H1 (cell line): ENCODE measurements at regions not wholly inside any gene's neighbourhood (a gene's known extent, or its start where the extent isn't known, plus 50 kb on each side); places are given as distances from the start of the nearest gene placed in this dataset.

ENCODE experiments used
- CTCF ChIA-PET: fragments of 300-600 bp; sonication (Branson Sonifier 250); formaldehyde crosslinking; loops from one replicate; lab custom pipeline; 2021; ENCODE audit not compliant: partially characterized antibody; lab: Charles Lee
- POLR2A ChIA-PET: fragments of 300-600 bp; sonication (Branson Sonifier 250); formaldehyde crosslinking; loops from one replicate; lab custom pipeline; 2021; ENCODE audit warnings: inconsistent platforms; ENCODE audit not compliant: partially characterized antibody; lab: Charles Lee
- DNase-seq, 2 experiments: peaks; one replicate each; pipeline versions ENCODE4 v3.0.0 to v3.0.0-alpha.2; 2010 to 2022; ENCODE audit warnings: low spot score in 2 of 2, low read depth in 1 of 2, mixed read lengths in 1 of 2
- FAIRE-seq: peaks from 2 replicates; lab custom pipeline; 2011; peaks lifted over from hg19 to GRCh38; lab: Jason Lieb, UNC
- H2AFZ ChIP-seq: 2 replicates; pipeline ENCODE4 v1.8.1; 2012; ENCODE audit warnings: low read length, inconsistent platforms
- H2AK5ac ChIP-seq: 2 replicates; pipeline ENCODE4 v1.6.1; 2013; ENCODE audit warnings: low read depth, low read length
- H2BK120ac ChIP-seq: replicated peaks from 2 replicates; pipeline ENCODE3; 2013; ENCODE audit warnings: low read depth, low read length, inconsistent platforms
- H2BK12ac ChIP-seq: 2 replicates; pipeline ENCODE4 v1.6.1; 2013; ENCODE audit warnings: low read depth, low read length
- H2BK15ac ChIP-seq: 2 replicates; pipeline ENCODE4 v1.6.1; 2013; ENCODE audit warnings: low read length
- H2BK20ac ChIP-seq: 2 replicates; pipeline ENCODE4 v1.6.1; 2013; ENCODE audit warnings: low read length
- H2BK5ac ChIP-seq: 2 replicates; pipeline ENCODE4 v1.6.1; 2013; ENCODE audit warnings: low read depth, low read length
- H3K14ac ChIP-seq: 2 replicates; pipeline ENCODE4 v1.6.1; 2013; ENCODE audit warnings: inconsistent platforms; ENCODE audit not compliant: insufficient read length
- H3K18ac ChIP-seq: 2 replicates; pipeline ENCODE4 v1.6.1; 2013; ENCODE audit warnings: low read length; ENCODE audit errors: extremely low read depth
- H3K23ac ChIP-seq: 2 replicates; pipeline ENCODE4 v1.6.1; 2013; ENCODE audit warnings: inconsistent platforms; ENCODE audit not compliant: insufficient read length
- H3K23me2 ChIP-seq: 2 replicates; pipeline ENCODE4 v1.6.1; 2013; ENCODE audit warnings: low read depth, low read length
- H3K27ac ChIP-seq: 2 replicates; pipeline ENCODE4 v1.6.1; 2011; ENCODE audit warnings: low read depth, low read length, inconsistent platforms
- H3K27me3 ChIP-seq, 4 experiments: replicated peaks in 1 of 4; 1 replicate in 1 of 4; 2 replicates in 3 of 4; pipeline versions ENCODE4 v1.6.1 to v1.8.1; 2011 to 2013; ENCODE audit warnings: low read length in 3 of 4, mild to moderate bottlenecking in 3 of 4, inconsistent platforms in 2 of 4, mixed read lengths in 2 of 4, moderate library complexity in 1 of 4; ENCODE audit not compliant: control insufficient read depth in 3 of 4, insufficient read depth in 3 of 4; ENCODE audit errors: extremely low read depth in 1 of 4
- H3K36me3 ChIP-seq, 4 experiments: 2 replicates each; pipeline versions ENCODE4 v1.6.1 to v1.8.1; 2011 to 2013; ENCODE audit warnings: mild to moderate bottlenecking in 4 of 4, low read length in 3 of 4, moderate library complexity in 2 of 4, control low read depth in 1 of 4, inconsistent platforms in 1 of 4; ENCODE audit not compliant: insufficient read depth in 4 of 4, control insufficient read depth in 2 of 4
- H3K4ac ChIP-seq: replicated peaks from 2 replicates; pipeline ENCODE3; 2013; ENCODE audit warnings: low read length, low read depth, mixed read lengths, inconsistent platforms; ENCODE audit not compliant: insufficient read length
- H3K4me1 ChIP-seq, 4 experiments: replicated peaks in 1 of 4; 1 replicate in 1 of 4; 2 replicates in 3 of 4; pipeline versions ENCODE4 v1.6.1 to v1.8.1; 2011 to 2013; ENCODE audit warnings: low read length in 3 of 4, inconsistent platforms in 2 of 4, mixed read lengths in 1 of 4; ENCODE audit not compliant: insufficient read depth in 4 of 4, control insufficient read depth in 3 of 4
- H3K4me2 ChIP-seq, 2 experiments: 2 replicates each; pipeline versions ENCODE4 v1.6.1 to v1.8.1; 2011 to 2013; ENCODE audit warnings: low read depth in 2 of 2, low read length in 2 of 2, control low read depth in 1 of 2, inconsistent platforms in 1 of 2, mild to moderate bottlenecking in 1 of 2; ENCODE audit not compliant: insufficient read depth in 1 of 2
- H3K4me3 ChIP-seq, 4 experiments: fragments of 200-600, 300-600 bp in 1 of 4; sonication (generic), shearing (Covaris generic), sonication (Bioruptor Twin) in 1 of 4; 2 replicates each; pipeline versions ENCODE4 v1.5.1 to v1.8.1; 2011 to 2016; ENCODE audit warnings: low read length in 4 of 4, low read depth in 3 of 4, control low read depth in 2 of 4, inconsistent platforms in 2 of 4, mild to moderate bottlenecking in 2 of 4, mixed read lengths in 1 of 4, moderate library complexity in 1 of 4; ENCODE audit not compliant: insufficient read depth in 2 of 4; ENCODE audit errors: extremely low read depth in 1 of 4
- H3K56ac ChIP-seq: replicated peaks from 2 replicates; pipeline ENCODE3; 2013; ENCODE audit warnings: low read depth, mild to moderate bottlenecking, mixed read lengths, low read length, inconsistent platforms; ENCODE audit not compliant: insufficient read length
- H3K79me1 ChIP-seq: 2 replicates; pipeline ENCODE4 v1.6.1; 2013; ENCODE audit warnings: low read depth, low read length, control low read depth
- H3K79me2 ChIP-seq, 2 experiments: 2 replicates each; pipeline versions ENCODE4 v1.6.1 to v1.8.1; 2012 to 2013; ENCODE audit warnings: low read length in 2 of 2, mild to moderate bottlenecking in 2 of 2, inconsistent platforms in 1 of 2; ENCODE audit not compliant: insufficient read depth in 2 of 2, control insufficient read depth in 1 of 2
- H3K9ac ChIP-seq, 4 experiments: replicated peaks in 1 of 4; 1 replicate in 1 of 4; 2 replicates in 3 of 4; pipeline versions ENCODE4 v1.6.1 to v1.8.1; 2011 to 2013; ENCODE audit warnings: low read depth in 3 of 4, low read length in 3 of 4, control low read depth in 2 of 4, mild to moderate bottlenecking in 2 of 4, moderate library complexity in 2 of 4, inconsistent platforms in 1 of 4; ENCODE audit errors: extremely low read depth in 1 of 4
- H3K9me3 ChIP-seq, 2 experiments: 2 replicates each; pipeline versions ENCODE4 v1.6.1 to v1.8.1; 2012 to 2013; ENCODE audit warnings: mild to moderate bottlenecking in 2 of 2, moderate library complexity in 2 of 2, control low read depth in 1 of 2, inconsistent platforms in 1 of 2, low read depth in 1 of 2, low read length in 1 of 2, mixed read lengths in 1 of 2; ENCODE audit not compliant: insufficient read depth in 2 of 2
- H4K20me1 ChIP-seq, 2 experiments: replicated peaks in 1 of 2; 2 replicates each; pipeline versions ENCODE3 to v1.8.1; 2011 to 2013; ENCODE audit warnings: inconsistent platforms in 2 of 2, low read length in 2 of 2, mild to moderate bottlenecking in 1 of 2; ENCODE audit not compliant: insufficient read depth in 2 of 2, control insufficient read depth in 1 of 2
- H4K5ac ChIP-seq: 2 replicates; pipeline ENCODE4 v1.6.1; 2013; ENCODE audit warnings: low read length, low read depth, mixed read lengths, inconsistent platforms; ENCODE audit not compliant: insufficient read length
- H4K8ac ChIP-seq: 2 replicates; pipeline ENCODE4 v1.8.0; 2013; ENCODE audit warnings: mild to moderate bottlenecking, moderate library complexity, low read length, inconsistent platforms; ENCODE audit not compliant: insufficient read depth; ENCODE audit errors: extremely low read depth
- H4K91ac ChIP-seq: replicated peaks from 2 replicates; pipeline ENCODE3; 2013; ENCODE audit warnings: low read length, mixed read lengths, inconsistent platforms; ENCODE audit not compliant: insufficient read length
- HDAC2 ChIP-seq, 2 experiments: fragments of 300-600 bp in 1 of 2; sonication (generic) in 1 of 2; IDR thresholded peaks; 2 replicates each; pipeline ENCODE4 v1.6.1; 2011 to 2012; ENCODE audit warnings: low read depth in 2 of 2, low read length in 2 of 2, mild to moderate bottlenecking in 2 of 2, moderate library complexity in 2 of 2, borderline replicate concordance in 1 of 2, inconsistent platforms in 1 of 2
- RAD21 ChIP-seq, 2 experiments: IDR thresholded peaks in 1 of 2; conservative IDR thresholded peaks in 1 of 2; 2 replicates each; pipeline ENCODE4 v1.6.1; 2011; ENCODE audit warnings: low read depth in 2 of 2, low read length in 2 of 2, improper control_type of control experiment in 1 of 2, inconsistent platforms in 1 of 2, mild to moderate bottlenecking in 1 of 2, moderate library complexity in 1 of 2
- SAP30 ChIP-seq: fragments of 300-600 bp; sonication (generic); IDR thresholded peaks from 2 replicates; pipeline ENCODE4 v1.7.1; 2012; ENCODE audit warnings: low read length, moderate library complexity, mild to moderate bottlenecking, inconsistent platforms; ENCODE audit not compliant: insufficient read depth, insufficient replicate concordance
- SUZ12 ChIP-seq: fragments of 200-600 bp; sonication (generic); IDR thresholded peaks from 2 replicates; pipeline ENCODE4 v1.6.1; 2012; ENCODE audit warnings: mild to moderate bottlenecking, inconsistent platforms, low read length, moderate library complexity, mixed read lengths
- WGBS, 2 experiments: shearing (Covaris generic) in 1 of 2; methylation state at CpG; one replicate each; pipeline versions ENCODE4 v1.1.6 to v1.1.7; 2013 to 2015; ENCODE audit warnings: low lambda C conversion rate in 2 of 2, mixed read lengths in 2 of 2, inconsistent platforms in 1 of 2, low coverage in 1 of 2, missing lambda C conversion rate in 1 of 2; ENCODE audit not compliant: insufficient replicate concordance in 2 of 2, insufficient coverage in 1 of 2, insufficient read length in 1 of 2; ENCODE audit errors: extremely low coverage in 1 of 2, missing lambda C conversion rate in 1 of 2; 5-methylcytosine and 5-hydroxymethylcytosine counted together
- TF ChIP-seq, protein P1 (sequence below): IDR thresholded peaks from 2 replicates; pipeline ENCODE4 v1.6.1; 2011; ENCODE audit warnings: low read length, improper control_type of control experiment

DNA sequence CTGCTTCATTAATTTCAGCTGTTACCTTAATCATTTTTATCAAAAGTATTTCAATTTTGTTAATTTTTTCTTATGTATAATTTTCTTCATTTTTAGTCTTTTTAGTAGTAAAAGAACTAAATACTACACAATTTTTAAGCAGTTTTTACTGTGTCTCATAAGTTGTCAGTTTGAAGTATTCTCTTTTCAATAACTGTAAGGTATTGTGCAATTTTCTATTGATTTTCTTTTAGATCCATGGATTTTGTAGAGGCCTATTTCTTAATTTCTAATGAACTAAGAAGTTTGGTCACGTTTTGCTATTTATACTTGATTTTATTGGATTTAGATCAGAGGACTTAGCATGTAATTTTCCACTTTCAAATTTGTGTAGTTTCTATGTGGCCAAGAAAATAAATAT is 207.7 kb upstream of the PRR16 start:
- H3K9ac ChIP-seq: no peak overlapping the region
- H3K27ac ChIP-seq: no peak overlapping the region
- CTCF ChIA-PET: no interaction called here
- H4K8ac ChIP-seq: no peak overlapping the region
- no peak overlapping the region for H3K4me3 ChIP-seq
- no peaks in the 10 kb centered on the region for H3K27me3 ChIP-seq
- H3K9me3 ChIP-seq: no peaks in the 10 kb centered on the region
- H2BK20ac ChIP-seq: no peak overlapping the region
- no peak overlapping the region for H3K4ac ChIP-seq
- H2AFZ ChIP-seq: no peak overlapping the region
- WGBS, 2 experiments: 100% methylated on average over 1 of the region's 1 CpG; no CpG with 5 or more reads in 1 of the 2 experiments
- H3K23ac ChIP-seq: no peak overlapping the region
- H3K79me2 ChIP-seq: no peaks in the 10 kb centered on the region
- H2BK12ac ChIP-seq: no peak overlapping the region
- H3K4me2 ChIP-seq: no peak overlapping the region
- H2AK5ac ChIP-seq: no peak overlapping the region
- no peak overlapping the region for H4K91ac ChIP-seq
- POLR2A ChIA-PET: interaction anchor here (1.1 kb wide), 1 partner anchor 28 kb away, joined by 3 read pairs; no protein-coding TSS in a partner anchor
- no peak overlapping the region for H4K5ac ChIP-seq
- FAIRE-seq: no peak
- DNase-seq: no peak
- H2BK120ac ChIP-seq: no peak overlapping the region
- no peaks in the 10 kb centered on the region for H4K20me1 ChIP-seq
- H3K18ac ChIP-seq: no peak overlapping the region
- H2BK15ac ChIP-seq: no peak overlapping the region
- no peaks in the 10 kb centered on the region for H3K36me3 ChIP-seq
- no peaks in the 10 kb centered on the region for H3K79me1 ChIP-seq
- TF ChIP-seq, protein P1, sequence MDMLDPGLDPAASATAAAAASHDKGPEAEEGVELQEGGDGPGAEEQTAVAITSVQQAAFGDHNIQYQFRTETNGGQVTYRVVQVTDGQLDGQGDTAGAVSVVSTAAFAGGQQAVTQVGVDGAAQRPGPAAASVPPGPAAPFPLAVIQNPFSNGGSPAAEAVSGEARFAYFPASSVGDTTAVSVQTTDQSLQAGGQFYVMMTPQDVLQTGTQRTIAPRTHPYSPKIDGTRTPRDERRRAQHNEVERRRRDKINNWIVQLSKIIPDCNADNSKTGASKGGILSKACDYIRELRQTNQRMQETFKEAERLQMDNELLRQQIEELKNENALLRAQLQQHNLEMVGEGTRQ: no peak
- TF ChIP-seq SUZ12 (no peak), RAD21 (IDR thresholded peaks at IDR 0.05 in 1 of 2, conservative IDR thresholded peaks at IDR 0.05 in 1 of 2; ENCODE audit: low read depth in 2 of 2, low read length in 2 of 2) (no peak), SAP30 (no peak), HDAC2 (IDR thresholded peaks at IDR 0.05; ENCODE audit: borderline replicate concordance in 1 of 2, low read depth in 2 of 2, low read length in 2 of 2) (no peak)
- H3K14ac ChIP-seq: no peak overlapping the region
- H3K56ac ChIP-seq: no peak overlapping the region
- no peaks in the 10 kb centered on the region for H3K23me2 ChIP-seq
- no peak overlapping the region for H2BK5ac ChIP-seq
- H3K4me1 ChIP-seq: peaks cover 0 to 3% (median 0%) of the 10 kb centered on the region in 4 experiments; a peak in 1 of 7 replicates
